Loucy (cell line): ENCODE measurements at regions not wholly inside any gene's neighbourhood (a gene's known extent, or its start where the extent isn't known, plus 50 kb on each side); places are given as distances from the start of the nearest gene placed in this dataset.

ENCODE experiments used
- H2AFZ ChIP-seq: fragments of 200-600 bp; sonication (generic); 2 replicates; pipeline ENCODE4 v1.6.0; 2016; ENCODE audit warnings: antibody characterized with exemption, mild to moderate bottlenecking, low read length, moderate library complexity
- H3F3A ChIP-seq: fragments of 200-600 bp; 2 replicates; pipeline ENCODE4 v1.6.0; 2016; ENCODE audit warnings: antibody characterized with exemption, low read depth, mild to moderate bottlenecking
- H3K27me3 ChIP-seq: fragments of 200-600 bp; sonication (generic); 2 replicates; pipeline ENCODE4 v1.6.1; 2014; ENCODE audit warnings: low read length, mild to moderate bottlenecking; ENCODE audit not compliant: insufficient read depth, poor library complexity, severe bottlenecking
- H3K36me3 ChIP-seq: fragments of 200-600 bp; sonication (generic); 2 replicates; pipeline ENCODE4 v1.6.1; 2016; ENCODE audit warnings: low read length; ENCODE audit not compliant: insufficient read depth
- H3K4me1 ChIP-seq: fragments of 200-600 bp; sonication (generic); 2 replicates; pipeline ENCODE4 v1.5.1; 2014; ENCODE audit warnings: low read length, mild to moderate bottlenecking; ENCODE audit not compliant: insufficient read depth, poor library complexity, severe bottlenecking
- H3K4me2 ChIP-seq: fragments of 200-600 bp; sonication (generic); 2 replicates; pipeline ENCODE4 v1.6.0; 2014; ENCODE audit warnings: antibody characterized with exemption, low read length, low read depth, mild to moderate bottlenecking; ENCODE audit not compliant: poor library complexity, severe bottlenecking
- H3K4me3 ChIP-seq: fragments of 200-600 bp; sonication (generic); 2 replicates; pipeline ENCODE4 v1.5.1; 2014; ENCODE audit warnings: low read length, mild to moderate bottlenecking, mixed read lengths; ENCODE audit not compliant: poor library complexity, severe bottlenecking
- H3K79me2 ChIP-seq: fragments of 200-600 bp; sonication (generic); 2 replicates; pipeline ENCODE4 v1.6.1; 2014; ENCODE audit warnings: low read length; ENCODE audit not compliant: insufficient read depth
- H3K9ac ChIP-seq: fragments of 200-600 bp; sonication (generic); 2 replicates; pipeline ENCODE4 v1.6.0; 2014; ENCODE audit warnings: mild to moderate bottlenecking, low read depth, low read length, moderate library complexity; ENCODE audit not compliant: poor library complexity, severe bottlenecking
- H3K9me2 ChIP-seq: fragments of 200-600 bp; sonication (generic); replicated peaks from 2 replicates; pipeline ENCODE4 v1.6.1; 2016; ENCODE audit warnings: low read depth, low read length, mixed read lengths
- H3K9me3 ChIP-seq: fragments of 200-600 bp; sonication (generic); 2 replicates; pipeline ENCODE4 v1.6.1; 2014; ENCODE audit warnings: mild to moderate bottlenecking, antibody characterized with exemption, low read length, low read depth; ENCODE audit not compliant: insufficient read depth
- H4K20me1 ChIP-seq: fragments of 200-600 bp; sonication (generic); 2 replicates; pipeline ENCODE4 v1.6.0; 2014; ENCODE audit warnings: antibody characterized with exemption, low read length, mild to moderate bottlenecking; ENCODE audit not compliant: insufficient read depth, poor library complexity, severe bottlenecking
- EZH2phosphoT487 ChIP-seq: fragments of 200-600 bp; IDR thresholded peaks from 2 replicates; pipeline ENCODE4 v1.6.1; 2018; ENCODE audit warnings: antibody characterized with exemption, mild to moderate bottlenecking, moderate library complexity, borderline replicate concordance
- TF ChIP-seq, protein P1 (sequence below): fragments of 200-600 bp; sonication (generic); conservative IDR thresholded peaks from 2 replicates; pipeline ENCODE4 v1.5.1; 2014; ENCODE audit warnings: mild to moderate bottlenecking, antibody characterized with exemption, low read length

- TF ChIP-seq EZH2phosphoT487 = no peak
- TF ChIP-seq, protein P1, sequence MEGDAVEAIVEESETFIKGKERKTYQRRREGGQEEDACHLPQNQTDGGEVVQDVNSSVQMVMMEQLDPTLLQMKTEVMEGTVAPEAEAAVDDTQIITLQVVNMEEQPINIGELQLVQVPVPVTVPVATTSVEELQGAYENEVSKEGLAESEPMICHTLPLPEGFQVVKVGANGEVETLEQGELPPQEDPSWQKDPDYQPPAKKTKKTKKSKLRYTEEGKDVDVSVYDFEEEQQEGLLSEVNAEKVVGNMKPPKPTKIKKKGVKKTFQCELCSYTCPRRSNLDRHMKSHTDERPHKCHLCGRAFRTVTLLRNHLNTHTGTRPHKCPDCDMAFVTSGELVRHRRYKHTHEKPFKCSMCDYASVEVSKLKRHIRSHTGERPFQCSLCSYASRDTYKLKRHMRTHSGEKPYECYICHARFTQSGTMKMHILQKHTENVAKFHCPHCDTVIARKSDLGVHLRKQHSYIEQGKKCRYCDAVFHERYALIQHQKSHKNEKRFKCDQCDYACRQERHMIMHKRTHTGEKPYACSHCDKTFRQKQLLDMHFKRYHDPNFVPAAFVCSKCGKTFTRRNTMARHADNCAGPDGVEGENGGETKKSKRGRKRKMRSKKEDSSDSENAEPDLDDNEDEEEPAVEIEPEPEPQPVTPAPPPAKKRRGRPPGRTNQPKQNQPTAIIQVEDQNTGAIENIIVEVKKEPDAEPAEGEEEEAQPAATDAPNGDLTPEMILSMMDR = no peak
- no peak overlapping the region for H3K9ac ChIP-seq
- no peak overlapping the region for H3K4me3 ChIP-seq
- no peaks in the 10 kb centered on the region for H3K79me2 ChIP-seq
- no peaks in the 10 kb centered on the region for H3K36me3 ChIP-seq
- H3K4me2 ChIP-seq = no peak overlapping the region
- H3K9me3 ChIP-seq = no peaks in the 10 kb centered on the region
- H4K20me1 ChIP-seq = no peaks in the 10 kb centered on the region
- no peaks in the 10 kb centered on the region for H3F3A ChIP-seq
- peaks cover 19% of the 10 kb centered on the region for H3K27me3 ChIP-seq
- no peak overlapping the region for H2AFZ ChIP-seq
- no peaks in the 10 kb centered on the region for H3K9me2 ChIP-seq
- no peaks in the 10 kb centered on the region for H3K4me1 ChIP-seq
Measured at GRCh38 chr1:199937661-199938060, 89.8 kb upstream of the NR5A2 start.

DNA sequence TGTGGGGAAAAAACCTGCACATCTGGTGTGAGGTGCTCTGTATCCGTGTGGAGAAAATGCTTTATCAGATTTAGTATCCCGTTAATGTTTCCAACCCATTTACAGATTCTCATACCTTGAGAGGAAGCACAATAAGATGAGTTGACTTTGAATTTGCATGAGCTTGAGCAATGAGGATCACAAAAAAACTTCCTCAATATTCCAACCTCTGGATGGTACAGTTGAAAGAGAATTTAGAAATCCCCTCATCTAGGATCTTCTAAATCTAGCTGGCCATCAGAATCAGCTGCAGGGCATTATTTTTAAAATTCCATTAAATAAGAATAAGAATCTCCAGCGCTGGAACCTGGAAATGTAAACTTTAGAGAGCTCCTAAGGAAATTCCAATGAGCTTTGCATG is 82.5 kb upstream of the NR5A2 start:
- Histone ChIP-seq H3K27me3 (peaks cover 11% of the 10 kb centered on the region), H3K9me3 (no peaks in the 10 kb centered on the region), H2AFZ (no peak overlapping the region), H3K36me3 (no peaks in the 10 kb centered on the region), H3K4me3 (no peak overlapping the region), H3F3A (no peaks in the 10 kb centered on the region), H3K79me2 (no peaks in the 10 kb centered on the region), H3K9ac (no peak overlapping the region), H3K9me2 (no peaks in the 10 kb centered on the region), H3K4me1 (no peaks in the 10 kb centered on the region), H4K20me1 (no peaks in the 10 kb centered on the region), H3K4me2 (no peak overlapping the region)
- no peak for TF ChIP-seq EZH2phosphoT487
- TF ChIP-seq, protein P1 = no peak

DNA sequence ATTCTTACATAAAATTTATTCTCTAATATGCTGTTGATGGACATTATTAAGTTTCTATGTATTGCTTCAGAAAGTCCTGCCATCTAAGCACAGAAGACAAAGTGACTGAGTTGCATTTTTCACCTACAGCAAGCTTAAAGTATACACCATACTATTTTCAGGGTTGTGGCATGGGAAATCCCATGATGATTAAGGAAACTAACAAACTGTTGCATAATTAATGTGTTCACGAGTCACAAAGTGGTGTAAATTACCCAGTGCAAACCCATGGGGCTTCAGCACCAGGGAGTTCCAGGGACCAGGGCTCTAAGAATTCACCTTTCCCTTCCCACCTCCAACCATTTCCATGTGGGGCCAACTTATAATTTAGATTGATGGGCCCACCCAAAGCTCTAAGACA is 81.9 kb upstream of the NR5A2 start:
- H3K4me2 ChIP-seq = no peak overlapping the region
- TF ChIP-seq EZH2phosphoT487 = no peak
- TF ChIP-seq, protein P1 = no peak

More for the DNA sequence above, 81.9 kb upstream of the NR5A2 start:
- H3K4me1 ChIP-seq = no peaks in the 10 kb centered on the region
- no peaks in the 10 kb centered on the region for H4K20me1 ChIP-seq
- H3F3A ChIP-seq = no peaks in the 10 kb centered on the region
- no peak overlapping the region for H3K4me3 ChIP-seq
- H3K9me3 ChIP-seq = no peaks in the 10 kb centered on the region
- no peak overlapping the region for H3K9ac ChIP-seq
- H3K79me2 ChIP-seq = no peaks in the 10 kb centered on the region
- peaks cover 6% of the 10 kb centered on the region for H3K27me3 ChIP-seq
- no peak overlapping the region for H2AFZ ChIP-seq
- H3K9me2 ChIP-seq = no peaks in the 10 kb centered on the region
- no peaks in the 10 kb centered on the region for H3K36me3 ChIP-seq
